Stimulated activated CD4-positive, alpha-beta T cell treated with anti-CD3 and anti-CD28 coated beads, Interleukin-12 subunit alpha, Interleukin-12 subunit beta, amount 100 ng/mL, for 48 hours (primary cell): ENCODE measurements at regions not wholly inside any gene's neighbourhood (a gene's known extent, or its start where the extent isn't known, plus 50 kb on each side); places are given as distances from the start of the nearest gene placed in this dataset.

Experiments
- DNase-seq, 3 donors: peaks; one replicate each; pipeline ENCODE4 v3.0.0-alpha.2; 2020; ENCODE audit warnings: low read depth in 2 of 3, low spot score in 1 of 3

GRCh38 chr1:61531716-61532115, 193.2 kb downstream of the TM2D1 start:
- no peak for DNase-seq

- DNase-seq, result no peak
Measured at GRCh38 chr1:61523893-61524605, 200.9 kb downstream of the TM2D1 start.

- no peak for DNase-seq
Measured at GRCh38 chr1:61523229-61523628, 201.7 kb downstream of the TM2D1 start.

- DNase-seq, result no peak
Measured at GRCh38 chr1:61520401-61520800, 204.5 kb downstream of the TM2D1 start.

GRCh38 chr1:61519631-61520030, 205.3 kb downstream of the TM2D1 start:
- no peak for DNase-seq

GRCh38 chr1:61518670-61519400, 206.1 kb downstream of the TM2D1 start:
- DNase-seq, result no peak

GRCh38 chr1:61517345-61517744, 207.6 kb downstream of the TM2D1 start:
- no peak for DNase-seq

- DNase-seq, result no peak
Measured at GRCh38 chr1:61515096-61515495, 209.8 kb downstream of the TM2D1 start.
